ENCODE measurements at regions not wholly inside any gene's neighbourhood (a gene's known extent, or its start where the extent isn't known, plus 50 kb on each side); places are given as distances from the start of the nearest gene placed in this dataset.

DNA sequence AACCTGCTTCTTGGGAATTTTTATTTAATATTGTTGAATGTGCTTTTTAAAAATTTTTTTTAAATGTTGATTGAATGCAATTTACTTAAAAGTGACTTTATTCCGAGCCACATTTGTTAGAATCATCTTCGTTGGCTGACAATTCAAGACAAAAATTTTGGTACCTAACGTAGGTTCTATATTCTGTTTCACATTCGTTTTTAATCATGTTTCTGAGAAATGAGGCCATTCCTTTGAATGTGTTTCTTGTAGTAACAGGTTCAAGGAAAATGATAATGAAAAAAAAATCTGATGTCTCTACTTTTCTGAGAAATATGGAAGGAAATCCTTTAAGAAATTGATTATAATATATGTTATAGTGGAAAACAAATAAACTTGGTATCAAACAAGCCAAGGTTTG lies 92.3 kb upstream of the DCLK2 start:
- no peak overlapping the region for H3K9ac ChIP-seq (ENCODE audit: insufficient read depth, low read depth, low read length)
- no peak overlapping the region for H3K4me2 ChIP-seq (ENCODE audit: low read depth, low read length)
- H4K20me1 ChIP-seq (ENCODE audit: insufficient read depth, low read length), result no peaks in the 10 kb centered on the region
- no peaks in the 10 kb centered on the region; a peak in 1 of 5 replicates for H3K27me3 ChIP-seq (ENCODE audit: control insufficient read depth in 1 of 2, insufficient read depth in 2 of 2, low read length in 2 of 2)
- TF ChIP-seq NR2C2 (CRISPR knock-in tag; IDR thresholded peaks at IDR 0.05; ENCODE audit: borderline replicate concordance), result no peak
- no peak for TF ChIP-seq NFKB2 (CRISPR knock-in tag; IDR thresholded peaks at IDR 0.05; ENCODE audit: borderline replicate concordance)
- TF ChIP-seq ZKSCAN8 (CRISPR knock-in tag; IDR thresholded peaks at IDR 0.05; ENCODE audit: borderline replicate concordance), result no peak
- no peak for TF ChIP-seq MTA3 (CRISPR knock-in tag; IDR thresholded peaks at IDR 0.05)
- no peak for TF ChIP-seq SYNCRIP (IDR thresholded peaks at IDR 0.05; ENCODE audit: insufficient read depth, low read depth, low read length)
- TF ChIP-seq, protein P1, sequence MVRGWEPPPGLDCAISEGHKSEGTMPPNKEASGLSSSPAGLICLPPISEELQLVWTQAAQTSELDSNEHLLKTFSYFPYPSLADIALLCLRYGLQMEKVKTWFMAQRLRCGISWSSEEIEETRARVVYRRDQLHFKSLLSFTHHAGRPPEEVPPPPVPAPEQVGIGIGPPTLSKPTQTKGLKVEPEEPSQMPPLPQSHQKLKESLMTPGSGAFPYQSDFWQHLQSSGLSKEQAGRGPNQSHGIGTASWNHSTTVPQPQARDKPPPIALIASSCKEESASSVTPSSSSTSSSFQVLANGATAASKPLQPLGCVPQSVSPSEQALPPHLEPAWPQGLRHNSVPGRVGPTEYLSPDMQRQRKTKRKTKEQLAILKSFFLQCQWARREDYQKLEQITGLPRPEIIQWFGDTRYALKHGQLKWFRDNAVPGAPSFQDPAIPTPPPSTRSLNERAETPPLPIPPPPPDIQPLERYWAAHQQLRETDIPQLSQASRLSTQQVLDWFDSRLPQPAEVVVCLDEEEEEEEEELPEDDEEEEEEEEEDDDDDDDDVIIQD (CRISPR knock-in tag; IDR thresholded peaks at IDR 0.05; ENCODE audit: low read depth), result no peak
- no peak for TF ChIP-seq PATZ1 (CRISPR knock-in tag; IDR thresholded peaks at IDR 0.05)
- no peak for TF ChIP-seq ZNF574 (CRISPR knock-in tag; IDR thresholded peaks at IDR 0.05)
- no peak for TF ChIP-seq CREB1 (IDR thresholded peaks at IDR 0.05)
- TF ChIP-seq CREB1 (CRISPR knock-in tag; IDR thresholded peaks at IDR 0.05), result no peak
- TF ChIP-seq, protein P2, sequence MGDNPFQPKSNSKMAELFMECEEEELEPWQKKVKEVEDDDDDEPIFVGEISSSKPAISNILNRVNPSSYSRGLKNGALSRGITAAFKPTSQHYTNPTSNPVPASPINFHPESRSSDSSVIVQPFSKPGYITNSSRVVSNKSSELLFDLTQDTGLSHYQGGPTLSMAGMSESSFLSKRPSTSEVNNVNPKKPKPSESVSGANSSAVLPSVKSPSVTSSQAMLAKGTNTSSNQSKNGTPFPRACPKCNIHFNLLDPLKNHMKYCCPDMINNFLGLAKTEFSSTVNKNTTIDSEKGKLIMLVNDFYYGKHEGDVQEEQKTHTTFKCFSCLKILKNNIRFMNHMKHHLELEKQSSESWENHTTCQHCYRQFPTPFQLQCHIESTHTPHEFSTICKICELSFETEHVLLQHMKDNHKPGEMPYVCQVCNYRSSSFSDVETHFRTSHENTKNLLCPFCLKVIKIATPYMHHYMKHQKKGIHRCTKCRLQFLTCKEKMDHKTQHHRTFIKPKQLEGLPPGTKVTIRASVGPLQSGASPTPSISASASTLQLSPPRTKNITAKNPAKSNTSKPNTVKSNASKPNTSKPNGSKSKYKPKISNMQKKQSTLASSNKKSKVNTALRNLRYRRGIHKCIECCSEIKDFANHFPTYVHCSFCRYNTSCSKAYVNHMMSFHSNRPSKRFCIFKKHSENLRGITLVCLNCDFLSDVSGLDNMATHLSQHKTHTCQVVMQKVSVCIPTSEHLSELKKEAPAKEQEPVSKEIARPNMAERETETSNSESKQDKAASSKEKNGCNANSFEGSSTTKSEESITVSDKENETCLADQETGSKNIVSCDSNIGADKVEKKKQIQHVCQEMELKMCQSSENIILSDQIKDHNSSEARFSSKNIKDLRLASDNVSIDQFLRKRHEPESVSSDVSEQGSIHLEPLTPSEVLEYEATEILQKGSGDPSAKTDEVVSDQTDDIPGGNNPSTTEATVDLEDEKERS (CRISPR knock-in tag; IDR thresholded peaks at IDR 0.05), result no peak
- in situ Hi-C loops (cut with HindIII; ENCODE audit: extremely low pct_ligation_motif_present, low pct_unique_long_range_greater_than_20kb) (loop anchor here (25.0 kb wide), 1 partner anchor 876 kb away; no protein-coding TSS in a partner anchor), intact Hi-C loops (cut with micrococcal nuclease; ENCODE audit: unreplicated experiment) (loop anchor here (5.0 kb wide), 1 partner anchor 881 kb away; no protein-coding TSS in a partner anchor)
- H3K36me3 ChIP-seq (replicated peaks in 1 of 2; ENCODE audit: control insufficient read depth in 1 of 2, insufficient read depth in 2 of 2, low read length in 2 of 2), result no peaks in the 10 kb centered on the region
- 13% methylated on average over 4 of the region's 4 CpGs for WGBS (ENCODE audit: low lambda C conversion rate)
- no peak for FAIRE-seq
- no peak overlapping the region for H3K27ac ChIP-seq (ENCODE audit: extremely low read length, insufficient read depth, low read length)
- no TSS peak for BruUV-seq (replicated peaks)
- no peak overlapping the region for H3K4me3 ChIP-seq (replicated peaks in 1 of 3; ENCODE audit: insufficient read depth in 1 of 3, low read depth in 2 of 3, low read length in 3 of 3)
- CTCF ChIA-PET (ENCODE audit: low intra/inter-chr PET ratio, low total read pairs), result no interaction called here
- no peak overlapping the region for H2AFZ ChIP-seq (ENCODE audit: low read length)
- H3K9me3 ChIP-seq (ENCODE audit: low read length), result no peaks in the 10 kb centered on the region
- H3K79me2 ChIP-seq (ENCODE audit: insufficient read depth, low read length), result no peaks in the 10 kb centered on the region
- H3K4me1 ChIP-seq (ENCODE audit: insufficient read depth, low read length), result no peaks in the 10 kb centered on the region
- ATAC-seq, result no peak
- DNase-seq (ENCODE audit: low spot score), result no peak
- POLR2A ChIA-PET, result no interaction called here
